ENCODE measurements at regions not wholly inside any gene's neighbourhood (a gene's known extent, or its start where the extent isn't known, plus 50 kb on each side); places are given as distances from the start of the nearest gene placed in this dataset.
A peak's percentile ranks its signal among the peaks of the same experiment; 100 is the strongest.
"Not testable (repeated sequence)": the region's sequence is repeated elsewhere in the genome, so short reads cannot be mapped to it uniquely, and the experiment has no call there.

GRCh38 chr5:91820874-91821273 is 437.8 kb upstream of the ARRDC3 start:
- no peak for DNase-seq (ENCODE audit: low read depth)

GRCh38 chr5:91816681-91817080 is 433.6 kb upstream of the ARRDC3 start:
- no peak for DNase-seq (ENCODE audit: low read depth)

GRCh38 chr5:91797576-91797975 is 414.5 kb upstream of the ARRDC3 start:
- DNase-seq (ENCODE audit: low read depth), result no peak

- no peak for DNase-seq (ENCODE audit: low read depth)
Observed at GRCh38 chr5:91794856-91795548, 411.9 kb upstream of the ARRDC3 start.

GRCh38 chr5:91794455-91794854 is 411.3 kb upstream of the ARRDC3 start:
- DNase-seq (ENCODE audit: low read depth), result no peak

- no peak for DNase-seq (ENCODE audit: low read depth)
Observed at GRCh38 chr5:91787718-91788117, 404.6 kb upstream of the ARRDC3 start.

GRCh38 chr5:91777671-91778070 is 394.6 kb upstream of the ARRDC3 start:
- DNase-seq (ENCODE audit: low read depth), result no peak

- DNase-seq (ENCODE audit: low read depth), result no peak
Observed at GRCh38 chr5:91776249-91776648, 393.1 kb upstream of the ARRDC3 start.

- no peak for DNase-seq (ENCODE audit: low read depth)
Observed at GRCh38 chr5:91770400-91770799, 387.3 kb upstream of the ARRDC3 start.

GRCh38 chr5:91757383-91757782 is 374.3 kb upstream of the ARRDC3 start:
- DNase-seq (ENCODE audit: low read depth), result not testable (repeated sequence)

GRCh38 chr5:91754990-91755389 is 371.9 kb upstream of the ARRDC3 start:
- DNase-seq (ENCODE audit: low read depth), result no peak

- DNase-seq (ENCODE audit: low read depth), result not testable (repeated sequence)
Observed at GRCh38 chr5:91744470-91744869, 361.4 kb upstream of the ARRDC3 start.

GRCh38 chr5:91742550-91742949 is 359.4 kb upstream of the ARRDC3 start:
- DNase-seq (ENCODE audit: low read depth), result no peak

- no peak for DNase-seq (ENCODE audit: low read depth)
Observed at GRCh38 chr5:91741764-91742505, 358.8 kb upstream of the ARRDC3 start.

GRCh38 chr5:91730026-91730425 is 346.9 kb upstream of the ARRDC3 start:
- DNase-seq (ENCODE audit: low read depth), result no peak

GRCh38 chr5:91727463-91727862 is 344.3 kb upstream of the ARRDC3 start:
- no peak for DNase-seq (ENCODE audit: low read depth)

- no peak for DNase-seq (ENCODE audit: low read depth)
Observed at GRCh38 chr5:91722736-91723467, 339.8 kb upstream of the ARRDC3 start.

GRCh38 chr5:91712718-91713117 is 329.6 kb upstream of the ARRDC3 start:
- peak; percentile 6 for DNase-seq (ENCODE audit: low read depth)

GRCh38 chr5:91707521-91707841 is 324.4 kb upstream of the ARRDC3 start:
- DNase-seq (ENCODE audit: low read depth), result no peak

GRCh38 chr5:91706785-91707520 is 323.8 kb upstream of the ARRDC3 start:
- DNase-seq (ENCODE audit: low read depth), result peak; percentile 3

GRCh38 chr5:91703128-91703527 is 320.0 kb upstream of the ARRDC3 start:
- no peak for DNase-seq (ENCODE audit: low read depth)

GRCh38 chr5:91699429-91699828 is 316.3 kb upstream of the ARRDC3 start:
- no peak for DNase-seq (ENCODE audit: low read depth)
